ENCODE measurements at regions not wholly inside any gene's neighbourhood (a gene's known extent, or its start where the extent isn't known, plus 50 kb on each side); places are given as distances from the start of the nearest gene placed in this dataset.

DNA sequence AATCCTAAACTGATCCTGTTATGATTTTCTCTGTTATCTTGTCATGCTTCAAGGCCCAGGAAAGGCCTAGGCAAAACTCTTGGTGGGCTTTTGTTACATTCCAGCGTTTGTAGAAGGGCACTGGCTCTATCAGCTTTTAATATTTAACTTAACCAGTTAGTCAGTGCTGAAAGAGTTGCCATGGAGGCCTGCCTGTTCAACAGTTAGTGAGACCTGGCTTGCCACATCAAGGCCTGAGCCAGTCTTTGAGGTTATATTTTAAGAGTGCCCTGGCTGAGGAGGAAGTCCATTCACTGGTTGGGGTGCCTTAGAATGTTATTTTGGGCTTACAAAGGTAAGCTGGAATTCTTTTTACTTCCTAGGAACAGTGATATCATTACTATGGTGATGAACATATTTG is 144.1 kb upstream of the NRG3 start:
- POLR2A ChIA-PET, result no interaction called here
- WGBS (ENCODE audit: low lambda C conversion rate), result 0% methylated on average over 1 of the region's 1 CpG

DNA sequence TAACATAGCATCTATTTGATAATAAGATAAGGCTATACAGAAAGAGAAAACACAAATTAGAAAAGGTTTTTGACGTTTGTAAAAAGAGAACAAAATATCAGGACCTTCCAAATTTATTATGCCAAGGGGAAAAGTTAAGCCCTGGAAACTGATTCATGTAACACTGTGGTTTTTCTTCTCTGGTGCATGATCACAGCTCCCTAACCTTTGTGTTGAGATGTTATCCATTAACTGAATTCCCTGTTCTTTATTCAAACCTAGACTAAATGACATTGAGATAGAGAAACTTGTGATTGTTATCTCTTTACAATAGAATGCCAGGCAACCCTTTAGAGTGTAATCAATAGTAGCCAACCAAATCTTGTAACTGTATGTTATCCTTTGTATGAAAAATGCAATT is 141.5 kb upstream of the NRG3 start:
- H3F3A ChIP-seq (replicated peaks; ENCODE audit: insufficient read depth), result no peaks in the 10 kb centered on the region
- H4K20me1 ChIP-seq (ENCODE audit: insufficient read depth), result no peaks in the 10 kb centered on the region
- no peaks in the 10 kb centered on the region for H3K4me1 ChIP-seq (ENCODE audit: control insufficient read depth in 1 of 2, insufficient read depth in 2 of 2, low read depth in 1 of 2, low read length in 1 of 2)
- no peak overlapping the region for H2AFZ ChIP-seq (ENCODE audit: low read depth)
- 0% methylated on average over 1 of the region's 1 CpG for WGBS (ENCODE audit: low lambda C conversion rate)
- no peak overlapping the region for H3K4me2 ChIP-seq
- H3K27ac ChIP-seq (ENCODE audit: low read depth in 2 of 2, low read length in 1 of 2), result no peak overlapping the region
- CTCF ChIA-PET, result no interaction called here
- POLR2A ChIA-PET, result no interaction called here
- H3K9me2 ChIP-seq, result no peaks in the 10 kb centered on the region
- H3K9ac ChIP-seq, result no peak overlapping the region
- no peaks in the 10 kb centered on the region for H3K27me3 ChIP-seq (ENCODE audit: insufficient read depth)
- no peaks in the 10 kb centered on the region for H3K79me2 ChIP-seq (ENCODE audit: insufficient read depth)
- H3K4me3 ChIP-seq (ENCODE audit: low read depth in 2 of 2, low read length in 1 of 2), result no peak overlapping the region
- no peak for DNase-seq
- H3K9me3 ChIP-seq, result no peaks in the 10 kb centered on the region
- no peaks in the 10 kb centered on the region for H3K36me3 ChIP-seq (replicated peaks in 1 of 2; ENCODE audit: control insufficient read depth in 1 of 2, insufficient read depth in 2 of 2, low read length in 1 of 2)
- TF ChIP-seq MXI1 (IDR thresholded peaks at IDR 0.05; ENCODE audit: low read depth, low read length), result no peak
- TF ChIP-seq TEAD4 (IDR thresholded peaks at IDR 0.05; ENCODE audit: borderline replicate concordance, insufficient read depth), result no peak
- TF ChIP-seq, protein P1, sequence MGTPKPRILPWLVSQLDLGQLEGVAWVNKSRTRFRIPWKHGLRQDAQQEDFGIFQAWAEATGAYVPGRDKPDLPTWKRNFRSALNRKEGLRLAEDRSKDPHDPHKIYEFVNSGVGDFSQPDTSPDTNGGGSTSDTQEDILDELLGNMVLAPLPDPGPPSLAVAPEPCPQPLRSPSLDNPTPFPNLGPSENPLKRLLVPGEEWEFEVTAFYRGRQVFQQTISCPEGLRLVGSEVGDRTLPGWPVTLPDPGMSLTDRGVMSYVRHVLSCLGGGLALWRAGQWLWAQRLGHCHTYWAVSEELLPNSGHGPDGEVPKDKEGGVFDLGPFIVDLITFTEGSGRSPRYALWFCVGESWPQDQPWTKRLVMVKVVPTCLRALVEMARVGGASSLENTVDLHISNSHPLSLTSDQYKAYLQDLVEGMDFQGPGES (IDR thresholded peaks at IDR 0.05; ENCODE audit: low read depth, low read length), result no peak
- no peak for TF ChIP-seq RFX5 (IDR thresholded peaks at IDR 0.05; ENCODE audit: low read length)
- TF ChIP-seq, protein P2, sequence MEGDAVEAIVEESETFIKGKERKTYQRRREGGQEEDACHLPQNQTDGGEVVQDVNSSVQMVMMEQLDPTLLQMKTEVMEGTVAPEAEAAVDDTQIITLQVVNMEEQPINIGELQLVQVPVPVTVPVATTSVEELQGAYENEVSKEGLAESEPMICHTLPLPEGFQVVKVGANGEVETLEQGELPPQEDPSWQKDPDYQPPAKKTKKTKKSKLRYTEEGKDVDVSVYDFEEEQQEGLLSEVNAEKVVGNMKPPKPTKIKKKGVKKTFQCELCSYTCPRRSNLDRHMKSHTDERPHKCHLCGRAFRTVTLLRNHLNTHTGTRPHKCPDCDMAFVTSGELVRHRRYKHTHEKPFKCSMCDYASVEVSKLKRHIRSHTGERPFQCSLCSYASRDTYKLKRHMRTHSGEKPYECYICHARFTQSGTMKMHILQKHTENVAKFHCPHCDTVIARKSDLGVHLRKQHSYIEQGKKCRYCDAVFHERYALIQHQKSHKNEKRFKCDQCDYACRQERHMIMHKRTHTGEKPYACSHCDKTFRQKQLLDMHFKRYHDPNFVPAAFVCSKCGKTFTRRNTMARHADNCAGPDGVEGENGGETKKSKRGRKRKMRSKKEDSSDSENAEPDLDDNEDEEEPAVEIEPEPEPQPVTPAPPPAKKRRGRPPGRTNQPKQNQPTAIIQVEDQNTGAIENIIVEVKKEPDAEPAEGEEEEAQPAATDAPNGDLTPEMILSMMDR (IDR thresholded peaks at IDR 0.05), result no peak
- no peak for TF ChIP-seq ELF1 (IDR thresholded peaks at IDR 0.05)
- no peak for TF ChIP-seq NRF1 (IDR thresholded peaks at IDR 0.05; ENCODE audit: low read depth, low read length)
- no peak for TF ChIP-seq GABPA (IDR thresholded peaks at IDR 0.05; ENCODE audit: low read depth)
- TF ChIP-seq POLR2AphosphoS5 (IDR thresholded peaks at IDR 0.05; ENCODE audit: low read depth, low read length), result no peak
- no peak for TF ChIP-seq RCOR1 (IDR thresholded peaks at IDR 0.05; ENCODE audit: low read length)
- no peak for TF ChIP-seq TAF1 (IDR thresholded peaks at IDR 0.05; ENCODE audit: borderline replicate concordance, low read depth, low read length)
- TF ChIP-seq, protein P3, sequence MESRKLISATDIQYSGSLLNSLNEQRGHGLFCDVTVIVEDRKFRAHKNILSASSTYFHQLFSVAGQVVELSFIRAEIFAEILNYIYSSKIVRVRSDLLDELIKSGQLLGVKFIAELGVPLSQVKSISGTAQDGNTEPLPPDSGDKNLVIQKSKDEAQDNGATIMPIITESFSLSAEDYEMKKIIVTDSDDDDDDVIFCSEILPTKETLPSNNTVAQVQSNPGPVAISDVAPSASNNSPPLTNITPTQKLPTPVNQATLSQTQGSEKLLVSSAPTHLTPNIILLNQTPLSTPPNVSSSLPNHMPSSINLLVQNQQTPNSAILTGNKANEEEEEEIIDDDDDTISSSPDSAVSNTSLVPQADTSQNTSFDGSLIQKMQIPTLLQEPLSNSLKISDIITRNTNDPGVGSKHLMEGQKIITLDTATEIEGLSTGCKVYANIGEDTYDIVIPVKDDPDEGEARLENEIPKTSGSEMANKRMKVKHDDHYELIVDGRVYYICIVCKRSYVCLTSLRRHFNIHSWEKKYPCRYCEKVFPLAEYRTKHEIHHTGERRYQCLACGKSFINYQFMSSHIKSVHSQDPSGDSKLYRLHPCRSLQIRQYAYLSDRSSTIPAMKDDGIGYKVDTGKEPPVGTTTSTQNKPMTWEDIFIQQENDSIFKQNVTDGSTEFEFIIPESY (IDR thresholded peaks at IDR 0.05; ENCODE audit: borderline replicate concordance, low read depth), result no peak

More for the DNA sequence above, 144.1 kb upstream of the NRG3 start:
- no peaks in the 10 kb centered on the region for H4K20me1 ChIP-seq (ENCODE audit: insufficient read depth)
- CTCF ChIA-PET, result no interaction called here
- H3K9me2 ChIP-seq, result no peaks in the 10 kb centered on the region
- DNase-seq, result no peak
- H3K4me3 ChIP-seq (ENCODE audit: low read depth in 2 of 2, low read length in 1 of 2), result no peak overlapping the region
- no peaks in the 10 kb centered on the region for H3K27me3 ChIP-seq (ENCODE audit: insufficient read depth)
- H3F3A ChIP-seq (replicated peaks; ENCODE audit: insufficient read depth), result no peaks in the 10 kb centered on the region
- H3K9me3 ChIP-seq, result no peaks in the 10 kb centered on the region
- H3K4me2 ChIP-seq, result no peak overlapping the region
- no peaks in the 10 kb centered on the region for H3K79me2 ChIP-seq (ENCODE audit: insufficient read depth)
- H3K36me3 ChIP-seq (replicated peaks in 1 of 2; ENCODE audit: control insufficient read depth in 1 of 2, insufficient read depth in 2 of 2, low read length in 1 of 2), result no peaks in the 10 kb centered on the region
- H3K27ac ChIP-seq (ENCODE audit: low read depth in 2 of 2, low read length in 1 of 2), result no peak overlapping the region
- H3K9ac ChIP-seq, result no peak overlapping the region
- no peak overlapping the region for H2AFZ ChIP-seq (ENCODE audit: low read depth)
- TF ChIP-seq ELF1 (IDR thresholded peaks at IDR 0.05) (no peak), MEF2A (IDR thresholded peaks at IDR 0.05; ENCODE audit: borderline replicate concordance, low read depth) (no peak), SMC3 (IDR thresholded peaks at IDR 0.05; ENCODE audit: low read depth, low read length) (no peak), GATA2 (CRISPR knock-in tag; IDR thresholded peaks at IDR 0.05) (no peak), RAD21 (IDR thresholded peaks at IDR 0.05; ENCODE audit: low read length) (no peak), TEAD4 (IDR thresholded peaks at IDR 0.05; ENCODE audit: borderline replicate concordance, insufficient read depth) (no peak), EP300 (IDR thresholded peaks at IDR 0.05; ENCODE audit: borderline replicate concordance in 1 of 2, low read depth in 1 of 2, low read length in 1 of 2) (no peak), TAF1 (IDR thresholded peaks at IDR 0.05; ENCODE audit: borderline replicate concordance, low read depth, low read length) (no peak), GABPA (IDR thresholded peaks at IDR 0.05; ENCODE audit: low read depth) (no peak), TCF12 (IDR thresholded peaks at IDR 0.05) (no peak)
- TF ChIP-seq, protein P3 (IDR thresholded peaks at IDR 0.05; ENCODE audit: borderline replicate concordance, low read depth), result no peak
- TF ChIP-seq, protein P1 (IDR thresholded peaks at IDR 0.05; ENCODE audit: low read depth, low read length), result no peak
- no peaks in the 10 kb centered on the region for H3K4me1 ChIP-seq (ENCODE audit: control insufficient read depth in 1 of 2, insufficient read depth in 2 of 2, low read depth in 1 of 2, low read length in 1 of 2)
